OCI-LY3 (cell line): ENCODE measurements at regions not wholly inside any gene's neighbourhood (a gene's known extent, or its start where the extent isn't known, plus 50 kb on each side); places are given as distances from the start of the nearest gene placed in this dataset.

Experiments used
- H2AFZ ChIP-seq: fragments of 200-600, 300-600 bp; shearing (Covaris generic); 2 replicates; pipeline ENCODE4 v1.6.0; 2014; ENCODE audit warnings: antibody characterized with exemption, low read depth, low read length
- H3K27ac ChIP-seq: fragments of 200-600, 300-600 bp; sonication (generic); 2 replicates; pipeline ENCODE4 v1.5.1; 2014; ENCODE audit warnings: mild to moderate bottlenecking, low read length, moderate library complexity, mixed read lengths
- H3K27me3 ChIP-seq: fragments of 200-600, 300-600 bp; sonication (generic); 2 replicates; pipeline ENCODE4 v1.6.1; 2014; ENCODE audit warnings: low read depth, low read length, mixed read lengths
- H3K36me3 ChIP-seq: fragments of 200-600, 300-600 bp; sonication (generic); replicated peaks from 2 replicates; pipeline ENCODE3; 2014; ENCODE audit warnings: low read depth, low read length, mixed read lengths
- H3K4me1 ChIP-seq: fragments of 300-600, 200-600 bp; sonication (generic); 2 replicates; pipeline ENCODE4 v1.6.1; 2014; ENCODE audit warnings: low read length, mixed read lengths
- H3K4me2 ChIP-seq: fragments of 200-600, 300-600 bp; sonication (generic); 2 replicates; pipeline ENCODE4 v1.6.1; 2014; ENCODE audit warnings: low read length, mixed read lengths
- H3K4me3 ChIP-seq: fragments of 300-600, 200-600 bp; sonication (generic); 2 replicates; pipeline ENCODE4 v1.5.1; 2014; ENCODE audit warnings: antibody characterized with exemption, mild to moderate bottlenecking, low read length, moderate library complexity
- H3K79me2 ChIP-seq: fragments of 300-600, 200-600 bp; shearing (Covaris generic); 2 replicates; pipeline ENCODE4 v1.6.1; 2014; ENCODE audit warnings: mild to moderate bottlenecking, low read length, mixed read lengths
- H3K9ac ChIP-seq: fragments of 300-600, 200-600 bp; shearing (Covaris generic); 2 replicates; pipeline ENCODE4 v1.6.0; 2014; ENCODE audit warnings: mild to moderate bottlenecking, low read length, moderate library complexity
- H3K9me3 ChIP-seq: fragments of 200-600, 300-600 bp; shearing (Covaris generic); 2 replicates; pipeline ENCODE4 v1.6.1; 2014; ENCODE audit warnings: low read length, mixed read lengths; ENCODE audit not compliant: insufficient read depth
- H4K20me1 ChIP-seq: fragments of 200-600, 300-600 bp; sonication (generic); 2 replicates; pipeline ENCODE4 v1.6.1; 2016; ENCODE audit warnings: low read length, mixed read lengths; ENCODE audit not compliant: insufficient read depth
- EZH2phosphoT487 ChIP-seq: fragments of 200-600 bp; shearing (Covaris generic); IDR thresholded peaks from 2 replicates; pipeline ENCODE4 v1.6.1; 2018; ENCODE audit warnings: antibody characterized with exemption, mixed run types, low read depth
- TF ChIP-seq, protein P1 (sequence below): fragments of 200-600, 300-600 bp; sonication (generic); IDR thresholded peaks from 2 replicates; pipeline ENCODE4 v1.5.1; 2014; ENCODE audit warnings: antibody characterized with exemption, low read length, low read depth

DNA sequence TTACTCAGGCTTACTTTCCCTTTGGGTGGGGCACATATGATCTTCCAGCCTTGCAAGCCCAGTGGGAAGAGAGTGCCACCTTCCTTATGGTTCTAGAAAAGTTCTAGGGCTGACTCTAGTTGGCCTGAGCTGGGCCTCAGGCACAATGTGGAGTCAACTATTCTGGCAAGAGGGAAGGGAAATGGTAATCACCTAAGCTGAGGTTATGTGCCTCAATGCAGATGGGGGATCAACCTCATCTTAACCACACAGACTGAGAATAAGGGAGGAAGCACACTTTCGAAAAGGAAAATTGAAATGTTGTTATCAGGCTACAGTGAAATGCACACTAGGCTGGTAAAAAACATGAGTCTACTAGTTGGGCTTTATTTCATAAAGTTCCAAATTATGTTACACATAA is 77.5 kb upstream of the RMST start:
- TF ChIP-seq EZH2phosphoT487: no peak
- TF ChIP-seq, protein P1, sequence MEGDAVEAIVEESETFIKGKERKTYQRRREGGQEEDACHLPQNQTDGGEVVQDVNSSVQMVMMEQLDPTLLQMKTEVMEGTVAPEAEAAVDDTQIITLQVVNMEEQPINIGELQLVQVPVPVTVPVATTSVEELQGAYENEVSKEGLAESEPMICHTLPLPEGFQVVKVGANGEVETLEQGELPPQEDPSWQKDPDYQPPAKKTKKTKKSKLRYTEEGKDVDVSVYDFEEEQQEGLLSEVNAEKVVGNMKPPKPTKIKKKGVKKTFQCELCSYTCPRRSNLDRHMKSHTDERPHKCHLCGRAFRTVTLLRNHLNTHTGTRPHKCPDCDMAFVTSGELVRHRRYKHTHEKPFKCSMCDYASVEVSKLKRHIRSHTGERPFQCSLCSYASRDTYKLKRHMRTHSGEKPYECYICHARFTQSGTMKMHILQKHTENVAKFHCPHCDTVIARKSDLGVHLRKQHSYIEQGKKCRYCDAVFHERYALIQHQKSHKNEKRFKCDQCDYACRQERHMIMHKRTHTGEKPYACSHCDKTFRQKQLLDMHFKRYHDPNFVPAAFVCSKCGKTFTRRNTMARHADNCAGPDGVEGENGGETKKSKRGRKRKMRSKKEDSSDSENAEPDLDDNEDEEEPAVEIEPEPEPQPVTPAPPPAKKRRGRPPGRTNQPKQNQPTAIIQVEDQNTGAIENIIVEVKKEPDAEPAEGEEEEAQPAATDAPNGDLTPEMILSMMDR: no peak
- H3K4me3 ChIP-seq: no peak overlapping the region
- no peaks in the 10 kb centered on the region for H4K20me1 ChIP-seq
- H3K36me3 ChIP-seq: no peaks in the 10 kb centered on the region
- no peak overlapping the region for H3K9ac ChIP-seq
- H3K9me3 ChIP-seq: no peaks in the 10 kb centered on the region
- H3K27me3 ChIP-seq: no peaks in the 10 kb centered on the region
- no peak overlapping the region for H3K27ac ChIP-seq
- H3K4me1 ChIP-seq: no peaks in the 10 kb centered on the region
- no peak overlapping the region for H2AFZ ChIP-seq
- no peaks in the 10 kb centered on the region for H3K79me2 ChIP-seq
- H3K4me2 ChIP-seq: no peak overlapping the region

DNA sequence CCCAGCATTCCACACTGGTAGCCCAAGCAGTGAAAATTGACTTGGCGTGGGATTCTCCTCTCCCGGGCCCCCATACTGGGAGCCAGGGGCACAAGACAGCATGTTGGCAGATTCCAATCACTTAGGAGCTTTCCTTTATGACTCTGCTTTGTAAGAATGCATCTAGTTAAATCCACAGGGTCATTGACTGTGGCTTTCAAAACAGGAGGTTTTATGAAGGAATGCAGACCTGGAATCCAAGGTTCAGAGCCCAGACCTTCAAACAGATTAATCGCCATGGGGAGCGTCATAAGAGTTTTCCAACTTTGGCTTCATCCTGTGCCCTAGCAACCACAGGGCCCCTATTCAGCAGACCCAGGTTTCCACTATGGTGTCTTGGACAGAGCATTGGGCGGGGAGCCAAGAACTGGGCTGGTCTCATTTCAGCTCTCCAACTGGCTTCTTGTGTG is 76.4 kb upstream of the RMST start:
- H3K36me3 ChIP-seq: no peaks in the 10 kb centered on the region
- H3K9me3 ChIP-seq: no peaks in the 10 kb centered on the region
- H3K4me1 ChIP-seq: no peaks in the 10 kb centered on the region
- no peak overlapping the region for H3K9ac ChIP-seq
- H4K20me1 ChIP-seq: no peaks in the 10 kb centered on the region
- H2AFZ ChIP-seq: no peak overlapping the region
- H3K4me3 ChIP-seq: no peak overlapping the region
- H3K4me2 ChIP-seq: no peak overlapping the region
- H3K27me3 ChIP-seq: no peaks in the 10 kb centered on the region
- TF ChIP-seq EZH2phosphoT487: no peak
- TF ChIP-seq, protein P1: no peak
- H3K27ac ChIP-seq: no peak overlapping the region
- H3K79me2 ChIP-seq: no peaks in the 10 kb centered on the region

DNA sequence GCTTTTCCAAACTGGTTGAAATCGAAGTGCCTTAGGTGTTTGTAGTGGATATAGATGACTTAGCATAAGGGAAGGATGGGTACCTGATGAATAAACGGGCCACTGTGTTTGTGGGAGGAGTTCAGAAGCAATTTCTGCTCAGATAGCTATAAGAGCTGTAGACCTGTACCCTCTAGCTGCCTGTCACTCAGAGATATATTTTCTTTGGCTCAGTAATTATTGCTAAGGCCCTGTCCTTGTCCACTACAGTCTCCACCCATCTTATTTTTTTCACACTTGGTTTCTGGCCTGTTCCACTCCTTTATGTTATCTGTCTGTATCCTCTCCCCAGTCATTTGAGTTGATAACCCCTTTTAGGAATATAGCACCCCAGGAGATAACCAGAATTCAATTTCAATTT is 74.8 kb upstream of the RMST start:
- Histone ChIP-seq H3K4me3 (no peak overlapping the region), H3K9ac (no peak overlapping the region), H4K20me1 (no peaks in the 10 kb centered on the region), H3K27ac (no peak overlapping the region), H3K27me3 (no peaks in the 10 kb centered on the region), H3K4me1 (no peaks in the 10 kb centered on the region), H2AFZ (no peak overlapping the region), H3K4me2 (no peak overlapping the region), H3K9me3 (no peaks in the 10 kb centered on the region), H3K36me3 (no peaks in the 10 kb centered on the region), H3K79me2 (no peaks in the 10 kb centered on the region)
- no peak for TF ChIP-seq EZH2phosphoT487
- TF ChIP-seq, protein P1: no peak

DNA sequence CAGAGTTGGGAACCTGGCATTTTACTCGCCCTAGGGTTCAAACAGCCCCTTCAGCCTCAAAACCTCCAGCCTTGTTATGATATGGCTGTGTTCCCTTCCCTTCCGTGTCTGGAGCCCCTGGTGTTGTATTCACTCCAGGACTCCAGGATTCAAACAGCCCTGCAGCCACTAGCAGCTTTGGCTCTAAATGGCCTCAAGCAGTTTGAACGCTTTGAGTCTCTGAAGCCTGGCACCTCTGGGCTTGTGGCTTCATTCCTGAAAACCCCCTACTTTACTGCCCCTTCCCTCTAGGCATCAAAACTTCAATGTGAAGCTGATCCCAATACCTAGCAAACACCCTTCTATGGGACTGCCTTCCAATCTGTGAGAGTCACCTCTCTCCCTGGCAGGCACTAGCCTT is 67.9 kb upstream of the RMST start:
- no peaks in the 10 kb centered on the region for H3K9me3 ChIP-seq
- H3K4me2 ChIP-seq: no peak overlapping the region
- H3K36me3 ChIP-seq: no peaks in the 10 kb centered on the region
- no peak overlapping the region for H3K27ac ChIP-seq
- no peaks in the 10 kb centered on the region for H3K79me2 ChIP-seq
- H4K20me1 ChIP-seq: no peaks in the 10 kb centered on the region
- TF ChIP-seq, protein P1: no peak
- TF ChIP-seq EZH2phosphoT487: no peak
- no peak overlapping the region for H3K4me3 ChIP-seq
- H3K4me1 ChIP-seq: no peaks in the 10 kb centered on the region
- H3K27me3 ChIP-seq: no peaks in the 10 kb centered on the region
- H2AFZ ChIP-seq: no peak overlapping the region
- H3K9ac ChIP-seq: no peak overlapping the region
